Effector memory CD4-positive, alpha-beta T cell (primary cell): ENCODE measurements at regions not wholly inside any gene's neighbourhood (a gene's known extent, or its start where the extent isn't known, plus 50 kb on each side); places are given as distances from the start of the nearest gene placed in this dataset.

Experiments used
- DNase-seq, 3 donors: peaks; one replicate each; pipeline ENCODE4 v3.0.0-alpha.2; 2020
- H3K27ac ChIP-seq: 2 replicates; pipeline ENCODE4 v1.7.0; 2013; ENCODE audit warnings: mild to moderate bottlenecking, low read length, moderate library complexity; ENCODE audit not compliant: insufficient read depth, poor library complexity, severe bottlenecking
- H3K27me3 ChIP-seq: replicated peaks from 2 replicates; pipeline ENCODE4 v1.7.0; 2013; ENCODE audit warnings: mild to moderate bottlenecking, low read length; ENCODE audit not compliant: insufficient read depth, control insufficient read depth, poor library complexity, severe bottlenecking
- H3K36me3 ChIP-seq: 2 replicates; pipeline ENCODE4 v1.7.0; 2013; ENCODE audit warnings: mild to moderate bottlenecking, low read length, moderate library complexity; ENCODE audit not compliant: control insufficient read depth, insufficient read depth
- H3K4me1 ChIP-seq: 2 replicates; pipeline ENCODE4 v1.7.0; 2013; ENCODE audit warnings: low read length, mild to moderate bottlenecking; ENCODE audit not compliant: control insufficient read depth, insufficient read depth, poor library complexity, severe bottlenecking
- H3K4me3 ChIP-seq: 2 replicates; pipeline ENCODE4 v1.7.0; 2013; ENCODE audit warnings: low read length, low read depth, mild to moderate bottlenecking; ENCODE audit not compliant: insufficient read depth, poor library complexity, severe bottlenecking
- H3K9me3 ChIP-seq: 2 replicates; pipeline ENCODE4 v1.7.0; 2013; ENCODE audit warnings: mild to moderate bottlenecking, low read length, moderate library complexity; ENCODE audit not compliant: control insufficient read depth

GRCh38 chr1:36743286-36744005, 260.7 kb upstream of the CSF3R start:
- Histone ChIP-seq H3K9me3 (no peaks in the 10 kb centered on the region), H3K4me1 (no peaks in the 10 kb centered on the region), H3K36me3 (no peaks in the 10 kb centered on the region), H3K27ac (no peak overlapping the region), H3K27me3 (peaks cover 3% of the 10 kb centered on the region), H3K4me3 (no peak overlapping the region)
- DNase-seq, result no peak

DNA sequence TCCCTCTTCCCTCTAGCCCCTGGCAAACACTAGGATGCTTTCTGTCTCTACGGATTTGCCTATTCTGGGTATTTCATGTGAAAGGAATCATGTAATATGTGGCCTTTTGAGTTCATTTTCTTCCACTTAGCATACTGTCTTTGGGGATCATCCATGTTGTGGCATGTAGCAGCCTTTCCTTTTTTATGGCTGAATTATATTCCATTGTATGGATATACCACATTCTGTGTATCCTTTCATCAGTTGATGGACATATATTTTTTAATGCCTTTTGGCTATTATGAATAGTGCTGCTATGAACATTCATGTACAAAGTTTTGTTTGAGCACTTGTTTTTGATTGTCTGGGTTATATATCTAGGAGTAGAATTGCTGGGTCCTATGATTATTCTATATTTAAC, 258.4 kb upstream of the CSF3R start:
- H3K36me3 ChIP-seq, result no peaks in the 10 kb centered on the region
- H3K27me3 ChIP-seq, result peaks cover 6% of the 10 kb centered on the region
- no peaks in the 10 kb centered on the region for H3K4me1 ChIP-seq
- no peak overlapping the region for H3K27ac ChIP-seq
- no peak for DNase-seq
- H3K9me3 ChIP-seq, result no peaks in the 10 kb centered on the region
- no peak overlapping the region for H3K4me3 ChIP-seq

DNA sequence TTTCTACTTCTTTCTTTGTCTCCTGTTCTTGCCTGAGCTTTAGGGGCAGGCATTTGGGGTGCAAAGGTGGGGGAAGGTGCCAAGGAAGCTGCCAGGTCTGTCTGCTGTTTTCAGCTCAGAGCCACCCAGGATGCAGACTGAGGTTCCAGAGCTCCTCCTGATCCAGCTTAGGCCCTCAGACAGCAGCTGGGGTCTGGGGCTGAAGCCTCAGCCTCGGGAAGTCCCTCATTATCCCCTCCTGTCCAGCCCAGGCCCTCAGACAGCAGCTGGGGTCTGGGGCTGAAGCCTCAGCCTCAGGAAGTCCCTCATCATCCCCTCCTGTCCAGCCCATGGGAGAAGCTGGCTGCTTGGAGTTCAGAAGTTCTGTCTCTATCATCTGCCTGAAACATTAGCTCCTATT, 257.7 kb upstream of the CSF3R start:
- Histone ChIP-seq H3K27me3 (peaks cover 6% of the 10 kb centered on the region), H3K4me1 (no peaks in the 10 kb centered on the region), H3K9me3 (no peaks in the 10 kb centered on the region), H3K4me3 (no peak overlapping the region), H3K36me3 (no peaks in the 10 kb centered on the region), H3K27ac (no peak overlapping the region)
- DNase-seq, result no peak

- no peak for DNase-seq
- no peaks in the 10 kb centered on the region for H3K36me3 ChIP-seq
- H3K4me1 ChIP-seq, result no peaks in the 10 kb centered on the region
- H3K27ac ChIP-seq, result no peak overlapping the region
- H3K27me3 ChIP-seq, result peaks cover 6% of the 10 kb centered on the region
- no peaks in the 10 kb centered on the region for H3K9me3 ChIP-seq
- no peak overlapping the region for H3K4me3 ChIP-seq
Measured at GRCh38 chr1:36739703-36740289, 257.1 kb upstream of the CSF3R start.

- H3K27ac ChIP-seq, result no peak overlapping the region
- no peaks in the 10 kb centered on the region for H3K9me3 ChIP-seq
- no peaks in the 10 kb centered on the region for H3K4me1 ChIP-seq
- H3K36me3 ChIP-seq, result no peaks in the 10 kb centered on the region
- H3K4me3 ChIP-seq, result no peak overlapping the region
- DNase-seq, result no peak
- peaks cover 6% of the 10 kb centered on the region for H3K27me3 ChIP-seq
Measured at GRCh38 chr1:36738245-36738644, 255.5 kb upstream of the CSF3R start.

DNA sequence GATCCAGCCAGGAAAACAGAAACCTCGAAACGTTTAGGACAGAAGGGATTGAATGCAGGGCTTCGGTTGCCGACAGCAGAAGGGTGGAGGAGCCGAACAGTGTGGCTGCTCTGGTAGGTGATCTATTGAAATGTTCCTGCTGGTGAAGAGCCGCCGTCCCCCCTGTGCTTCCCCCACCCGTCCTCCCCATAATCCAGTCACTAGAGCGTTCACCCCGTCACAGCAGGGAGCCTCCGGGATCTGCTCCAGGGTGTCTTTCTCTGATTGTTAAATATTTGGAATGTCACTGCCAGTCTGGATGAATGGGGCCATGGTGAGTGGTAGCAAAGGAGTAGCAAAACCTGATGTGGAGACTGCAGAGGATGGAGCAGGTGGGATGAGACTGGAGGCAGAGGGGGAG, 255.1 kb upstream of the CSF3R start:
- peaks cover 6% of the 10 kb centered on the region for H3K27me3 ChIP-seq
- no peak for DNase-seq
- H3K9me3 ChIP-seq, result no peaks in the 10 kb centered on the region
- H3K4me3 ChIP-seq, result no peak overlapping the region
- no peak overlapping the region for H3K27ac ChIP-seq
- H3K36me3 ChIP-seq, result no peaks in the 10 kb centered on the region
- H3K4me1 ChIP-seq, result no peaks in the 10 kb centered on the region

DNA sequence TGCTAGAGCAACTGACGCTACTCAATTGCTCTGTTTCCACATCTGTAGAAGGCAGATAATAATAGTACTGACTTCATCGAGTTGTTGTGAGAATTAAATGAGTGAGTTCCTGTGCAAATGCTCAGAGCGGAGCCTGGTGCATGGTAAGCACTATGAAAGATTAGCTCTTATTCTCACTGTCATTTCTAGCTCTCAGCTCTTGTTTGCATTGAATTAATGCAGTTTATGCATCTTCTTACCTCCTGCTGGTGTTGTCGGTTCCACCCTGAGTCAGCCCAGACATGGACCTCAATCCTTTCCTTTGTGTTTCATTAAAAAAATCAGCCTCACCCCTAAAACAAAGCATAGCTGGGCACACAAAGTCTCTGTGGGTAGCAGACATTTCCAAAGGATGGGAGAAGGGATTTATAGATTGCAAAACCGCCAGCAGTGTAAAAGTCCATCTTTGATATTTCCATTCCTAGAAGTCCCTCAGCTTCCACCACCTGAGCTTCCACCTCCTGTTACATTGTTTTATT, 254.4 kb upstream of the CSF3R start:
- no peak for DNase-seq
- H3K4me1 ChIP-seq, result no peaks in the 10 kb centered on the region
- peaks cover 6% of the 10 kb centered on the region for H3K27me3 ChIP-seq

GRCh38 chr1:36735939-36736730, 253.4 kb upstream of the CSF3R start:
- no peak overlapping the region for H3K4me3 ChIP-seq
- peaks cover 6% of the 10 kb centered on the region for H3K27me3 ChIP-seq
- H3K4me1 ChIP-seq, result no peaks in the 10 kb centered on the region

More for the DNA sequence above, 254.4 kb upstream of the CSF3R start:
- no peaks in the 10 kb centered on the region for H3K9me3 ChIP-seq
- H3K4me3 ChIP-seq, result no peak overlapping the region
- H3K27ac ChIP-seq, result no peak overlapping the region
- H3K36me3 ChIP-seq, result no peaks in the 10 kb centered on the region

GRCh38 chr1:36735436-36735835, 252.7 kb upstream of the CSF3R start:
- no peaks in the 10 kb centered on the region for H3K36me3 ChIP-seq
- H3K27me3 ChIP-seq, result peaks cover 6% of the 10 kb centered on the region
- DNase-seq, result no peak
- H3K4me3 ChIP-seq, result no peak overlapping the region
- H3K27ac ChIP-seq, result no peak overlapping the region
- H3K9me3 ChIP-seq, result no peaks in the 10 kb centered on the region
- no peaks in the 10 kb centered on the region for H3K4me1 ChIP-seq

More at GRCh38 chr1:36735939-36736730, 253.4 kb upstream of the CSF3R start:
- DNase-seq, result no peak
- Histone ChIP-seq H3K9me3 (no peaks in the 10 kb centered on the region), H3K27ac (no peak overlapping the region), H3K36me3 (no peaks in the 10 kb centered on the region)

DNA sequence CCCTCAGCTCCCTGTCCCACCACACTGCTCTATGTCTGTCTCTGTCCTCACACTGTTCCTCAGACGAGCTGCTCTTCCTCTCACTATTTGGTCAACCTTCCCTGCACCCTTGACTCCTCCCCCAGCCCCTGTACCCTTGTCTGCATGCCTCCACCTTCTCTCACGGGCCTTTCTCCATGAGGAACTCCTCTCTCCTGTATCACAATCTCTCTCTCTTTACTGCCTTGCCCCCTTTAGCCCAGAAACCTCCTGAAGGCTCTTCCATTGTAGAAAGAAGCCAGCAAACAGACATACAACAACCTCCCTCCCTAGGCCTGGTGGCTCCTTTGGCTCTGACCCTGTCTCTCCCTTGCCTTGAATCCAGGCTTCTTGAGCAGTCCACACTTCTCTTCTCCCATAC, 251.6 kb upstream of the CSF3R start:
- Histone ChIP-seq H3K36me3 (no peaks in the 10 kb centered on the region), H3K4me1 (no peaks in the 10 kb centered on the region), H3K27ac (no peak overlapping the region), H3K27me3 (peaks cover 6% of the 10 kb centered on the region), H3K4me3 (no peak overlapping the region), H3K9me3 (no peaks in the 10 kb centered on the region)
- DNase-seq, result no peak
